ENCODE measurements at regions not wholly inside any gene's neighbourhood (a gene's known extent, or its start where the extent isn't known, plus 50 kb on each side); places are given as distances from the start of the nearest gene placed in this dataset.

GRCh38 chr1:70907563-70908310 is 139.9 kb downstream of the PTGER3 start:
- no peak for TF ChIP-seq CTCF (IDR thresholded peaks at IDR 0.05; ENCODE audit: low read depth, low read length)
- DNase-seq = no peak
- no peaks in the 10 kb centered on the region for H3K36me3 ChIP-seq
- no peaks in the 10 kb centered on the region for H3K9me3 ChIP-seq (ENCODE audit: severe bottlenecking)
- no peaks in the 10 kb centered on the region for H3K27me3 ChIP-seq (ENCODE audit: insufficient read depth, low read depth, severe bottlenecking)
- H3K27ac ChIP-seq = no peak overlapping the region
- no peak overlapping the region for H3K4me3 ChIP-seq (ENCODE audit: low read depth, low read length)

- no peak overlapping the region for H3K27ac ChIP-seq
- no peak for TF ChIP-seq CTCF (IDR thresholded peaks at IDR 0.05; ENCODE audit: low read depth, low read length)
- no peak for DNase-seq
- H3K27me3 ChIP-seq (ENCODE audit: insufficient read depth, low read depth, severe bottlenecking) = no peaks in the 10 kb centered on the region
- no peak overlapping the region for H3K4me3 ChIP-seq (ENCODE audit: low read depth, low read length)
- no peaks in the 10 kb centered on the region for H3K9me3 ChIP-seq (ENCODE audit: severe bottlenecking)
- no peaks in the 10 kb centered on the region for H3K36me3 ChIP-seq
Measured at GRCh38 chr1:70909262-70909822, 138.3 kb downstream of the PTGER3 start.

DNA sequence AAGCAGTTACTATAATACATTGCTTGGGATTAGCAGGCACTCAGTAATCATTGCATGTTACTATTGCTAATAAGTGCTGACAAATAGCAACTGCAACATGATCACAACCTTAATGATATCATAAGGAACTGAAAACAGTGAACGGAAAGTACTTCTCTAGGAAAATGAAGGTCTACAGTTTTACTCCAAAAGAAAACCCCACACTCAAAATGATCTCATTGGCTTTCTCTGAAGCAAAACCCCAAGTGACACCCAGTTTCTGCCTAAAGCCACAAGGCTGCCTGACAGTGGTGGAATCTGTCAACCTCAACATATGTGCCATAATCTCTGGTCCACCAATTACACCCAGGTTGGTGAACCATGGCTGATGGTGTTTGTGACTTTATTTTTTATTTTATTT is 137.6 kb downstream of the PTGER3 start:
- Histone ChIP-seq H3K27me3 (ENCODE audit: insufficient read depth, low read depth, severe bottlenecking) (no peaks in the 10 kb centered on the region), H3K36me3 (no peaks in the 10 kb centered on the region), H3K9me3 (ENCODE audit: severe bottlenecking) (no peaks in the 10 kb centered on the region), H3K4me3 (ENCODE audit: low read depth, low read length) (no peak overlapping the region), H3K27ac (no peak overlapping the region)
- no peak for TF ChIP-seq CTCF (IDR thresholded peaks at IDR 0.05; ENCODE audit: low read depth, low read length)
- no peak for DNase-seq

GRCh38 chr1:70911861-70912260 is 135.8 kb downstream of the PTGER3 start:
- Histone ChIP-seq H3K27ac (no peak overlapping the region), H3K36me3 (no peaks in the 10 kb centered on the region), H3K9me3 (ENCODE audit: severe bottlenecking) (no peaks in the 10 kb centered on the region), H3K4me3 (ENCODE audit: low read depth, low read length) (no peak overlapping the region), H3K27me3 (ENCODE audit: insufficient read depth, low read depth, severe bottlenecking) (no peaks in the 10 kb centered on the region)
- TF ChIP-seq CTCF (IDR thresholded peaks at IDR 0.05; ENCODE audit: low read depth, low read length) = no peak
- no peak for DNase-seq

DNA sequence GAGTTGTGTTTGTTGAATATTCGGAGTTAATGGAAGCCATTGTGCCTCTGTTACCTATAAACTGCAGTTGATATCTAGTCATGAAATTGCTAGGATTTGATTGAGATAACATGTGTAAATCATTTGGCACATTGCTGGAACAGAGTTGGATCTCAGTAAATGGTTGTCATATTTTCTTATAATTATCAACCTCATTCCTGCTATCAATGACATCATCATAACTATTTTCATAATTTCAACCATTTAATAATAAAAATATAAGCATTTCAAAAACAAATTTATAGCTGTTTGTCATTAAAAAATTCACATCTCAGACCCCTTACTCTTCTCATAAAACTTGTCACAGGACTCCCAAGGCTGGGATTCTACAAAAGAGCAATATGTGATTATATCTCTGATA is 133.4 kb downstream of the PTGER3 start:
- Histone ChIP-seq H3K4me3 (ENCODE audit: low read depth, low read length) (no peak overlapping the region), H3K36me3 (no peaks in the 10 kb centered on the region), H3K9me3 (ENCODE audit: severe bottlenecking) (no peaks in the 10 kb centered on the region), H3K27me3 (ENCODE audit: insufficient read depth, low read depth, severe bottlenecking) (no peaks in the 10 kb centered on the region), H3K27ac (no peak overlapping the region)
- no peak for DNase-seq
- TF ChIP-seq CTCF (IDR thresholded peaks at IDR 0.05; ENCODE audit: low read depth, low read length) = no peak
